Cardiac fibroblast (primary cell): ENCODE measurements at regions not wholly inside any gene's neighbourhood (a gene's known extent, or its start where the extent isn't known, plus 50 kb on each side); places are given as distances from the start of the nearest gene placed in this dataset.

Experiments used
- DNase-seq, 2 donors: peaks; one replicate each; pipeline versions ENCODE4 v3.0.0 to v3.0.0-alpha.2; 2010; ENCODE audit warnings: low read depth in 2 of 2
- H3K4me3 ChIP-seq, 2 donors: replicated peaks in 1 of 2; 1 replicate in 1 of 2; 2 replicates in 1 of 2; pipeline ENCODE4 v1.5.1; 2011; ENCODE audit warnings: low read depth in 2 of 2, low read length in 2 of 2, mild to moderate bottlenecking in 2 of 2, moderate library complexity in 1 of 2
- CTCF ChIP-seq: IDR thresholded peaks from one replicate; pipeline ENCODE4 v1.5.1; 2011; ENCODE audit warnings: low read depth, mild to moderate bottlenecking, low read length, inconsistent platforms

GRCh38 chrX:25601323-25601722 is 536.8 kb upstream of the MAGEB18 start:
- H3K4me3 ChIP-seq, result no peak overlapping the region
- no peak for DNase-seq
- TF ChIP-seq CTCF, result no peak

- no peak for DNase-seq
- H3K4me3 ChIP-seq, result no peak overlapping the region
- TF ChIP-seq CTCF, result no peak
These were observed 519.9 kb upstream of the MAGEB18 start for GRCh38 chrX:25618248-25618647.

DNA sequence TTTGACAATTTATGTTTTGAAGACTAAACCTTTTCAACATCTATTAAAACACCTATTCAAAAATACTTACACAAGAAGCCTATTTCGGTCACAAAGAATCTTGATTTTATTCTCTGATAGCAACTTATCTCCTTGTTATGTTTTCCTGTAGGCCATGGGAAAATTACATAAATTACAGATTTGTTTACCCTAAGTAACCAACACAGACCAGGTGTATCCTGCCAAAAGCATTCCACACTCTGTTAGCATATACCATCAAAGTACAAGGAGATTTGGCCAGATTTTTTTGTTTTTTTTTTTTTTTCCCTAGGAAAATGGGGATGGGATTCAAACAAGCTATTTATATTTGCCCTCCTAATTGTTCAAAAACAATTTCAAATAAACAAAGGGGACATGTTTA is 497.9 kb upstream of the MAGEB18 start:
- no peak overlapping the region for H3K4me3 ChIP-seq
- DNase-seq, result no peak
- TF ChIP-seq CTCF, result no peak

GRCh38 chrX:25646156-25646555 is 492.0 kb upstream of the MAGEB18 start:
- DNase-seq, result no peak
- H3K4me3 ChIP-seq, result no peak overlapping the region
- no peak for TF ChIP-seq CTCF

GRCh38 chrX:25648790-25649189 is 489.4 kb upstream of the MAGEB18 start:
- no peak for DNase-seq
- H3K4me3 ChIP-seq, result no peak overlapping the region
- no peak for TF ChIP-seq CTCF

- no peak overlapping the region for H3K4me3 ChIP-seq
- DNase-seq, result peak; percentile 5 to 53
- no peak for TF ChIP-seq CTCF
These were observed 487.8 kb upstream of the MAGEB18 start for GRCh38 chrX:25650216-25650820.

- DNase-seq, result no peak
- TF ChIP-seq CTCF, result no peak
These were observed 478.8 kb upstream of the MAGEB18 start for GRCh38 chrX:25659317-25659716.

More at GRCh38 chrX:25659317-25659716, 478.8 kb upstream of the MAGEB18 start:
- no peak overlapping the region for H3K4me3 ChIP-seq
